ENCODE measurements at regions not wholly inside any gene's neighbourhood (a gene's known extent, or its start where the extent isn't known, plus 50 kb on each side); places are given as distances from the start of the nearest gene placed in this dataset.

DNA sequence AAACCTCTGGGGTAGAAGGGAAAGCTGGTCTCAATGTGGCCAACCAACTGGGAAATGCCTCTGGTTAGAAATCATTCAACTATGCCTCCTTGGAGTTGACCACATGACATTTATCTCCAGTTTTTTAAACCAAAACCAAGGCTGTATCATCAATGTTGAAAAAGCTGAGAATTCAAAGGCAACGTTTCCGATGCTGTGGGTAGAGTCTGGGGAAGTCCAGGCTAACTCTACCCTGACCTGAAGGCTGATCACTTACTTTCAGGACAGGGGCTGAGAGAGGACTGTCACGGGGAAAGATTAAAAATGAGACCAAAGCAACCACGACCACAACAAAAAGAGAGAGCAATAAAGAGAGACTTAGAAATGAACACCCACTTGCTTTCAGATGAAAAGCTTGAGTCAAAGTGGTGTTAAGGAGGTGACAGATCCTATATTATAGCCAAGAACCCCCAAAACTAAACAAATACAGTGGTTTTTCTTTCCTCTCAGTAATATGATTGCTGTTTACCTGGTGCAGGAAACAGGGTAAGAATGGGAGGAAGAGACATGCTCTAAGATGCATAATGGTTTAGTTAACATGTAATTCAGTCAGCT lies 90.8 kb upstream of the TNFSF4 start:
- H3K4me3 ChIP-seq (ENCODE audit: low read depth, low read length): no peak overlapping the region
- no peaks in the 10 kb centered on the region for H3K27me3 ChIP-seq (ENCODE audit: control insufficient read depth, insufficient read depth, low read length)
- no peaks in the 10 kb centered on the region for H3K9me3 ChIP-seq (ENCODE audit: control insufficient read depth, insufficient read depth, low read length)
- no peaks in the 10 kb centered on the region for H3K4me1 ChIP-seq (ENCODE audit: control insufficient read depth, insufficient read depth, low read length)
- no peak for DNase-seq (ENCODE audit: low read depth in 4 of 6, low spot score in 6 of 6)
- H3K27ac ChIP-seq (ENCODE audit: low read depth, low read length): no peak overlapping the region
- no peaks in the 10 kb centered on the region for H3K36me3 ChIP-seq (ENCODE audit: control insufficient read depth, insufficient read depth, low read length)
- WGBS (ENCODE audit: insufficient coverage): no CpG with 5 or more reads among the region's 4 CpGs

- H3K9me3 ChIP-seq (ENCODE audit: control insufficient read depth, insufficient read depth, low read length): no peaks in the 10 kb centered on the region
- H3K4me3 ChIP-seq (ENCODE audit: low read depth, low read length): no peak overlapping the region
- no peak for DNase-seq (ENCODE audit: low read depth in 4 of 6, low spot score in 6 of 6)
- no CpG with 5 or more reads among the region's 5 CpGs for WGBS (ENCODE audit: insufficient coverage)
- H3K27me3 ChIP-seq (ENCODE audit: control insufficient read depth, insufficient read depth, low read length): no peaks in the 10 kb centered on the region
- H3K4me1 ChIP-seq (ENCODE audit: control insufficient read depth, insufficient read depth, low read length): no peaks in the 10 kb centered on the region
- H3K36me3 ChIP-seq (ENCODE audit: control insufficient read depth, insufficient read depth, low read length): no peaks in the 10 kb centered on the region
- no peak overlapping the region for H3K27ac ChIP-seq (ENCODE audit: low read depth, low read length)
Measured at GRCh38 chr1:173300061-173301044, 93.2 kb upstream of the TNFSF4 start.

DNA sequence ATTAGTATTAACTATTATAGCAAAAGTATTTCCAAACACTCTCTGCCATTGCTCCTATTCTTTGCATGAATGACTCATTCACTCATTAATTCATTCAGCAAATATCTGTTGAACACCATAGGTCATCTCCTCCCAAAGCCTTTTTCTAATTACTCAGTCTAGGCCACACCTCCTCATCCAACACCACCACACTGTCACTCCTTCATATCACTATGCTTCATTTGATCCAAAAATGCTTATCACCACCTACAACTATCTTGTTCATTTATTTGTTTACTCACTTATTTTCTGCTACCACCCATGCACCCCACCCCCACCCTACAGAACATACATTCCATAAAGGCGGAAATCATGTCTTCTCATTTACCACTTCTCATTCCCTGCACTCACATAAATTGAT lies 94.4 kb upstream of the TNFSF4 start:
- no peaks in the 10 kb centered on the region for H3K4me1 ChIP-seq (ENCODE audit: control insufficient read depth, insufficient read depth, low read length)
- no peak overlapping the region for H3K4me3 ChIP-seq (ENCODE audit: low read depth, low read length)
- H3K36me3 ChIP-seq (ENCODE audit: control insufficient read depth, insufficient read depth, low read length): no peaks in the 10 kb centered on the region
- H3K27ac ChIP-seq (ENCODE audit: low read depth, low read length): no peak overlapping the region
- WGBS (ENCODE audit: insufficient coverage): no CpG with 5 or more reads among the region's 1 CpG
- DNase-seq (ENCODE audit: low read depth in 4 of 6, low spot score in 6 of 6): no peak
- no peaks in the 10 kb centered on the region for H3K27me3 ChIP-seq (ENCODE audit: control insufficient read depth, insufficient read depth, low read length)
- no peaks in the 10 kb centered on the region for H3K9me3 ChIP-seq (ENCODE audit: control insufficient read depth, insufficient read depth, low read length)

GRCh38 chr1:173302366-173302765 lies 95.2 kb upstream of the TNFSF4 start:
- Histone ChIP-seq H3K4me3 (ENCODE audit: low read depth, low read length) (no peak overlapping the region), H3K27me3 (ENCODE audit: control insufficient read depth, insufficient read depth, low read length) (no peaks in the 10 kb centered on the region), H3K9me3 (ENCODE audit: control insufficient read depth, insufficient read depth, low read length) (no peaks in the 10 kb centered on the region), H3K4me1 (ENCODE audit: control insufficient read depth, insufficient read depth, low read length) (no peaks in the 10 kb centered on the region), H3K36me3 (ENCODE audit: control insufficient read depth, insufficient read depth, low read length) (no peaks in the 10 kb centered on the region), H3K27ac (ENCODE audit: low read depth, low read length) (no peak overlapping the region)
- DNase-seq (ENCODE audit: low read depth in 4 of 6, low spot score in 6 of 6): no peak
- WGBS (ENCODE audit: insufficient coverage): no CpG with 5 or more reads among the region's 1 CpG

DNA sequence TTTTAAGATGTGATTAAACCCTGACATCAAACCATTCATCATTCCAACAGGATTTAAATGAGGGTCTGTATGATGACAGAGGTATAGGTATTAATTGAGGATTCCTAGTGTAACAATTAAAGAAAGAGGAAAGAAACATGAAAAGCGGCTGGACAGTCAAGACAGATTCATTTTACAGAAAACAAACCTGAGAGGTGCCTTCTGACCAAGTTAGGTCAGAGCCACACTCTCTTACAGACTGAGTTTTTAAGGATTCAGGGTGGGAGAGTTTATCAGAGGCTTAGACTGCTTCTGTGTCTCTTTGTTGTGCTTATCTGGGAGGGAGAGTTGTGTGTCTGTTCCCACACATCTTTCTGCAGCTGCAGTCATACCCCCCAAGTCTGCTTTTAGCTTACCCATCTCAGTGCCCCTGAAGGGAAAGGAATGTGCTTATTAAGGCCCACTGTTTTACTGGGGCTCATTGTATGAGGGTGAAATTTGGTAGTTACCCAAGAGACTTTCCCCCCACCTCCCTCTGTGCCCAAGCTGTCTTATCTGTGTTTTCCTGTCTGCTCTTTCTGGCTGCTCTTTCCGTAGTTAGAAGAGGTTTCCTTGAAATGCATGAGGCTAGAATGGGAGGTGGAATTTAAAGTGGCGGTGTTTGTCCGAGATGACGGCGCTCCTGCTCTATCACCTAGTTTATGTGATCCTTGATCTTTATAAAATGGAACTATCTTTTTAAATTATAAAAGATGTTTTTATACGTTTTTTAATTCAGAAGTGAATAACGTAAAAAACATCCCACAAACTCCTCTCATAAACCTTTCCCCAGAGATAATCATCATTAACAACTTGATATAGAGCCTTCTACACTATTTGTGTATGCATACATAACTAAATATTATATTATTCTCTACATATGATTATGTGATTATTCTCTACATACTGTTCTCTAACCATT lies 96.0 kb upstream of the TNFSF4 start:
- Histone ChIP-seq H3K27ac (ENCODE audit: low read depth, low read length) (no peak overlapping the region), H3K4me1 (ENCODE audit: control insufficient read depth, insufficient read depth, low read length) (no peaks in the 10 kb centered on the region), H3K27me3 (ENCODE audit: control insufficient read depth, insufficient read depth, low read length) (no peaks in the 10 kb centered on the region), H3K4me3 (ENCODE audit: low read depth, low read length) (no peak overlapping the region), H3K36me3 (ENCODE audit: control insufficient read depth, insufficient read depth, low read length) (no peaks in the 10 kb centered on the region), H3K9me3 (ENCODE audit: control insufficient read depth, insufficient read depth, low read length) (no peaks in the 10 kb centered on the region)
- peak in 1 of 6 donors; percentile 12 for DNase-seq (ENCODE audit: low read depth in 4 of 6, low spot score in 6 of 6)
- WGBS (ENCODE audit: insufficient coverage): 100% methylated on average over 1 of the region's 8 CpGs

- Histone ChIP-seq H3K27me3 (ENCODE audit: control insufficient read depth, insufficient read depth, low read length) (no peaks in the 10 kb centered on the region), H3K4me1 (ENCODE audit: control insufficient read depth, insufficient read depth, low read length) (no peaks in the 10 kb centered on the region), H3K27ac (ENCODE audit: low read depth, low read length) (no peak overlapping the region), H3K4me3 (ENCODE audit: low read depth, low read length) (no peak overlapping the region), H3K9me3 (ENCODE audit: control insufficient read depth, insufficient read depth, low read length) (no peaks in the 10 kb centered on the region), H3K36me3 (ENCODE audit: control insufficient read depth, insufficient read depth, low read length) (no peaks in the 10 kb centered on the region)
- WGBS (ENCODE audit: insufficient coverage): no CpG with 5 or more reads among the region's 1 CpG
- no peak for DNase-seq (ENCODE audit: low read depth in 4 of 6, low spot score in 6 of 6)
Measured at GRCh38 chr1:173303984-173304383, 96.9 kb upstream of the TNFSF4 start.

- no peaks in the 10 kb centered on the region for H3K36me3 ChIP-seq (ENCODE audit: control insufficient read depth, insufficient read depth, low read length)
- DNase-seq (ENCODE audit: low read depth in 4 of 6, low spot score in 6 of 6): no peak
- WGBS (ENCODE audit: insufficient coverage): no CpG with 5 or more reads among the region's 1 CpG
- no peaks in the 10 kb centered on the region for H3K4me1 ChIP-seq (ENCODE audit: control insufficient read depth, insufficient read depth, low read length)
- no peak overlapping the region for H3K27ac ChIP-seq (ENCODE audit: low read depth, low read length)
- no peaks in the 10 kb centered on the region for H3K27me3 ChIP-seq (ENCODE audit: control insufficient read depth, insufficient read depth, low read length)
- H3K4me3 ChIP-seq (ENCODE audit: low read depth, low read length): no peak overlapping the region
- H3K9me3 ChIP-seq (ENCODE audit: control insufficient read depth, insufficient read depth, low read length): no peaks in the 10 kb centered on the region
Measured at GRCh38 chr1:173304529-173305227, 97.5 kb upstream of the TNFSF4 start.

DNA sequence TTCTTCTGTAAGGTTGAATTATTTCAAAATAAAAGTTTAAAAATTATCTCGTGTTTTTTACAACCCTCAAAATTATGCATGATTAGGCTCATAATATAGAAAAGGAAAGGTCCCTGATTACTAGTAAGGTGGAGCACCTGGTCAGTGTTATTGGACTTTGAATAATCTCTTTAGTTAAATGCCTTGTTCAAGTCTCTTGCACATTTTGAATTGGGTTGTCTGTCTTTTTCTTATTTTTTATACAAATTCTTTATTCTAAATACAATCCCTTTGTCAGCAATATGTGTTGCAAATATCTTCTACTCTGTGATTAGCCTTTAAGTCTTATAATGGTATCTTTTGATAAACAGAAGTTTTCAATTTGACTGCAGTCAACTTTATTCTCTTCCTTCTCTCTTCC lies 100.7 kb upstream of the TNFSF4 start:
- no peaks in the 10 kb centered on the region for H3K9me3 ChIP-seq (ENCODE audit: control insufficient read depth, insufficient read depth, low read length)
- no peaks in the 10 kb centered on the region for H3K36me3 ChIP-seq (ENCODE audit: control insufficient read depth, insufficient read depth, low read length)
- DNase-seq (ENCODE audit: low read depth in 4 of 6, low spot score in 6 of 6): no peak
- no peak overlapping the region for H3K4me3 ChIP-seq (ENCODE audit: low read depth, low read length)
- H3K27me3 ChIP-seq (ENCODE audit: control insufficient read depth, insufficient read depth, low read length): no peaks in the 10 kb centered on the region
- no peak overlapping the region for H3K27ac ChIP-seq (ENCODE audit: low read depth, low read length)
- no CpG with 5 or more reads among the region's 1 CpG for WGBS (ENCODE audit: insufficient coverage)
- no peaks in the 10 kb centered on the region for H3K4me1 ChIP-seq (ENCODE audit: control insufficient read depth, insufficient read depth, low read length)

DNA sequence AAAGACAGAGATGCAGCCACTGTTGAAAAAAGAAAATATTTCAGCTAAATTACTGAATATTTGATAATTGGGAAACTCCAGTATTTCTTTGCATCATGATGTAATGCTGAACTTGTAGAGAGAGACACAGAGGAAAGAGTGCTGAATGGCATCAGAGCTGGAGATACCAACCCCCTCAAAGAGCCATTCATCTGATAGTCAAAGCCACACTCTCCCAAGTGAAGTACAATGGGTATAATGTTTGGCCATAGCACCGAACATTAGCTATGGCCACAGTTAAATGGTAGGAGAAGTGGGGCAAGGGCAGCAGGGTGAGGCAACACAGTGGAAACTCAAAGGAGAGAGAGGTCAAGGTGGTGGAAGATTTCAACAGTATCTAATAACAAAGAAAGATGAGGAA lies 107.5 kb upstream of the TNFSF4 start:
- H3K27me3 ChIP-seq (ENCODE audit: control insufficient read depth, insufficient read depth, low read length): no peaks in the 10 kb centered on the region
- no peaks in the 10 kb centered on the region for H3K36me3 ChIP-seq (ENCODE audit: control insufficient read depth, insufficient read depth, low read length)
- H3K27ac ChIP-seq (ENCODE audit: low read depth, low read length): no peak overlapping the region
- no peak overlapping the region for H3K4me3 ChIP-seq (ENCODE audit: low read depth, low read length)
- H3K4me1 ChIP-seq (ENCODE audit: control insufficient read depth, insufficient read depth, low read length): no peaks in the 10 kb centered on the region
- H3K9me3 ChIP-seq (ENCODE audit: control insufficient read depth, insufficient read depth, low read length): no peaks in the 10 kb centered on the region
- no peak for DNase-seq (ENCODE audit: low read depth in 4 of 6, low spot score in 6 of 6)
- WGBS (ENCODE audit: insufficient coverage): no CpG with 5 or more reads among the region's 1 CpG
